ENCODE measurements at regions not wholly inside any gene's neighbourhood (a gene's known extent, or its start where the extent isn't known, plus 50 kb on each side); places are given as distances from the start of the nearest gene placed in this dataset.

GRCh38 chr1:232376632-232377493 is 253.1 kb downstream of the SIPA1L2 start:
- H3K27ac ChIP-seq (ENCODE audit: low read length), result 0 out of 2 replicates have a peak overlapping the region, but pooled peaks have one; percentile 12
- ATAC-seq, result no peak
- TF ChIP-seq EZH2phosphoT487 (IDR thresholded peaks at IDR 0.05; ENCODE audit: borderline replicate concordance, low read length), result no peak
- no peak for TF ChIP-seq CTCF (conservative IDR thresholded peaks at IDR 0.05; ENCODE audit: low read depth, low read length)
- no peak for TF ChIP-seq EZH2 (IDR thresholded peaks at IDR 0.05; ENCODE audit: low read length, unreplicated experiment)
- no peak overlapping the region for H3K4me2 ChIP-seq (ENCODE audit: low read length)
- DNase-seq, result no peak
- POLR2A ChIA-PET (ENCODE audit: unreplicated experiment), result no interaction called here
- H3K27me3 ChIP-seq (ENCODE audit: low read length), result no peaks in the 10 kb centered on the region
- H3K9ac ChIP-seq (ENCODE audit: low read length), result no peak overlapping the region
- no peaks in the 10 kb centered on the region for H3F3A ChIP-seq (ENCODE audit: low read length, unreplicated experiment)
- peaks cover 20% of the 10 kb centered on the region for H3K4me1 ChIP-seq (ENCODE audit: insufficient read depth, low read length)
- CTCF ChIA-PET, result interaction anchor here (0.7 kb wide), 1 partner anchor 1313 kb away, joined by 3 read pairs; no protein-coding TSS in a partner anchor
- H3K9me2 ChIP-seq (replicated peaks; ENCODE audit: low read length), result no peaks in the 10 kb centered on the region
- no peaks in the 10 kb centered on the region for H3K36me3 ChIP-seq (ENCODE audit: low read depth, low read length)
- no TSS peak for BruUV-seq (replicated peaks)
- no peaks in the 10 kb centered on the region for H4K20me1 ChIP-seq (ENCODE audit: low read length)
- no peaks in the 10 kb centered on the region for H3K79me2 ChIP-seq (ENCODE audit: low read length)
- no peaks in the 10 kb centered on the region for H3K9me3 ChIP-seq (ENCODE audit: low read length)
- H2AFZ ChIP-seq (ENCODE audit: low read length), result no peak overlapping the region
- intact Hi-C loops (cut with micrococcal nuclease), result no loop called here
- H3K4me3 ChIP-seq (ENCODE audit: low read length), result no peak overlapping the region

- H3K4me3 ChIP-seq (ENCODE audit: low read length), result no peak overlapping the region
- no peaks in the 10 kb centered on the region for H3K36me3 ChIP-seq (ENCODE audit: low read depth, low read length)
- no peak overlapping the region for H3K4me2 ChIP-seq (ENCODE audit: low read length)
- CTCF ChIA-PET, result no interaction called here
- DNase-seq (no peak), ATAC-seq (no peak)
- BruUV-seq (replicated peaks), result no TSS peak
- peaks cover 11% of the 10 kb centered on the region for H3K4me1 ChIP-seq (ENCODE audit: insufficient read depth, low read length)
- H3K9ac ChIP-seq (ENCODE audit: low read length), result no peak overlapping the region
- H3K27ac ChIP-seq (ENCODE audit: low read length), result no peak overlapping the region
- H2AFZ ChIP-seq (ENCODE audit: low read length), result no peak overlapping the region
- POLR2A ChIA-PET (ENCODE audit: unreplicated experiment), result no interaction called here
- intact Hi-C loops (cut with micrococcal nuclease), result no loop called here
- H3K9me2 ChIP-seq (replicated peaks; ENCODE audit: low read length), result no peaks in the 10 kb centered on the region
- no peaks in the 10 kb centered on the region for H3K79me2 ChIP-seq (ENCODE audit: low read length)
- H3F3A ChIP-seq (ENCODE audit: low read length, unreplicated experiment), result no peaks in the 10 kb centered on the region
- H4K20me1 ChIP-seq (ENCODE audit: low read length), result no peaks in the 10 kb centered on the region
- TF ChIP-seq EZH2 (IDR thresholded peaks at IDR 0.05; ENCODE audit: low read length, unreplicated experiment) (no peak), CTCF (conservative IDR thresholded peaks at IDR 0.05; ENCODE audit: low read depth, low read length) (no peak), EZH2phosphoT487 (IDR thresholded peaks at IDR 0.05; ENCODE audit: borderline replicate concordance, low read length) (no peak)
- no peaks in the 10 kb centered on the region for H3K27me3 ChIP-seq (ENCODE audit: low read length)
- H3K9me3 ChIP-seq (ENCODE audit: low read length), result no peaks in the 10 kb centered on the region
Observed at GRCh38 chr1:232372841-232373440, 257.0 kb downstream of the SIPA1L2 start.

- Histone ChIP-seq H3K27ac (ENCODE audit: low read length) (no peak overlapping the region), H3K27me3 (ENCODE audit: low read length) (no peaks in the 10 kb centered on the region), H3K79me2 (ENCODE audit: low read length) (no peaks in the 10 kb centered on the region), H3K9me3 (ENCODE audit: low read length) (no peaks in the 10 kb centered on the region), H3K9ac (ENCODE audit: low read length) (no peak overlapping the region), H4K20me1 (ENCODE audit: low read length) (no peaks in the 10 kb centered on the region), H3K4me3 (ENCODE audit: low read length) (no peak overlapping the region), H3K36me3 (ENCODE audit: low read depth, low read length) (no peaks in the 10 kb centered on the region), H3K4me1 (ENCODE audit: insufficient read depth, low read length) (peaks cover 7% of the 10 kb centered on the region; the same call in 1 of the 2 replicates), H3K4me2 (ENCODE audit: low read length) (no peak overlapping the region), H2AFZ (ENCODE audit: low read length) (no peak overlapping the region), H3K9me2 (replicated peaks; ENCODE audit: low read length) (no peaks in the 10 kb centered on the region), H3F3A (ENCODE audit: low read length, unreplicated experiment) (no peaks in the 10 kb centered on the region)
- intact Hi-C loops (cut with micrococcal nuclease), result no loop called here
- ATAC-seq (no peak), DNase-seq (no peak)
- ChIA-PET CTCF (no interaction called here), POLR2A (ENCODE audit: unreplicated experiment) (no interaction called here)
- BruUV-seq (replicated peaks), result no TSS peak
- TF ChIP-seq EZH2phosphoT487 (IDR thresholded peaks at IDR 0.05; ENCODE audit: borderline replicate concordance, low read length) (no peak), EZH2 (IDR thresholded peaks at IDR 0.05; ENCODE audit: low read length, unreplicated experiment) (no peak), CTCF (conservative IDR thresholded peaks at IDR 0.05; ENCODE audit: low read depth, low read length) (no peak)
Observed at GRCh38 chr1:232372431-232372830, 257.5 kb downstream of the SIPA1L2 start.

Measured in PC-3 (cell line).